H1 (cell line): ENCODE measurements at regions not wholly inside any gene's neighbourhood (a gene's known extent, or its start where the extent isn't known, plus 50 kb on each side); places are given as distances from the start of the nearest gene placed in this dataset.

Source experiments
- CHD2 ChIP-seq: IDR thresholded peaks from 2 replicates; pipeline ENCODE4 v1.6.1; 2012; ENCODE audit warnings: low read length, improper control_type of control experiment
- EP300 ChIP-seq, 2 experiments: IDR thresholded peaks; 1 replicate in 1 of 2; 2 replicates in 1 of 2; pipeline ENCODE4 v1.6.1; 2011 to 2012; ENCODE audit warnings: low read depth in 2 of 2, low read length in 2 of 2, mild to moderate bottlenecking in 2 of 2, borderline replicate concordance in 1 of 2, inconsistent platforms in 1 of 2, moderate library complexity in 1 of 2
- EZH2 ChIP-seq: fragments of 200-600 bp; sonication (generic); IDR thresholded peaks from 2 replicates; pipeline ENCODE4 v1.7.1; 2012; ENCODE audit warnings: low read depth, mild to moderate bottlenecking, moderate library complexity, low read length, inconsistent platforms; ENCODE audit not compliant: severe bottlenecking
- GTF2F1 ChIP-seq: IDR thresholded peaks from 2 replicates; pipeline ENCODE4 v1.6.1; 2012; ENCODE audit warnings: low read depth, low read length, improper control_type of control experiment, borderline replicate concordance
- JUND ChIP-seq: IDR thresholded peaks from 2 replicates; pipeline ENCODE4 v1.6.1; 2011; ENCODE audit warnings: mild to moderate bottlenecking, improper control_type of control experiment, low read length
- RAD21 ChIP-seq, 2 experiments: IDR thresholded peaks in 1 of 2; conservative IDR thresholded peaks in 1 of 2; 2 replicates each; pipeline ENCODE4 v1.6.1; 2011; ENCODE audit warnings: low read depth in 2 of 2, low read length in 2 of 2, improper control_type of control experiment in 1 of 2, inconsistent platforms in 1 of 2, mild to moderate bottlenecking in 1 of 2, moderate library complexity in 1 of 2
- SIX5 ChIP-seq: IDR thresholded peaks from 2 replicates; pipeline ENCODE4 v1.6.1; 2011; ENCODE audit warnings: mild to moderate bottlenecking, low read depth, low read length
- TF ChIP-seq, protein P1 (sequence below): fragments of 300-600 bp; sonication (generic); IDR thresholded peaks from 2 replicates; pipeline ENCODE4 v1.7.1; 2012; ENCODE audit warnings: low read length, moderate library complexity, mild to moderate bottlenecking, inconsistent platforms; ENCODE audit not compliant: insufficient replicate concordance

DNA sequence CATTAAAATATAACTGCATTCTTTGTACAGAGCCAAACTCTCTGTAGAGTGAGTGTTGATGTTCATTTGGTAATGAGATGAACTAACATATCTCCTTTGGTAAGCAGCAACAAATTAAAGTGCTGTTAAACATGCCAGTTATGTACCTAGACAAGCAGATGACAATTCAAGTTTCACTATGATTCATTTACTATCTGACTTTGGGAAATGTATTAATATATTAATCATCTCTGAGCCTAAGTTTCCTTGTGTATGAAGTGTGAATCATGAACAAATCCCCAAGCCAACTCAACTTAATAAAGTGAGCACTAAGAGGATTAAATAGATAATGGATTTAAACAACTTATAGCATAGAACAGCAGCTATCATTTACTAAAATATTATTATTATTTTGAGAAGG is 1044.2 kb downstream of the GLUD2 start (continued):
- TF ChIP-seq, protein P1, sequence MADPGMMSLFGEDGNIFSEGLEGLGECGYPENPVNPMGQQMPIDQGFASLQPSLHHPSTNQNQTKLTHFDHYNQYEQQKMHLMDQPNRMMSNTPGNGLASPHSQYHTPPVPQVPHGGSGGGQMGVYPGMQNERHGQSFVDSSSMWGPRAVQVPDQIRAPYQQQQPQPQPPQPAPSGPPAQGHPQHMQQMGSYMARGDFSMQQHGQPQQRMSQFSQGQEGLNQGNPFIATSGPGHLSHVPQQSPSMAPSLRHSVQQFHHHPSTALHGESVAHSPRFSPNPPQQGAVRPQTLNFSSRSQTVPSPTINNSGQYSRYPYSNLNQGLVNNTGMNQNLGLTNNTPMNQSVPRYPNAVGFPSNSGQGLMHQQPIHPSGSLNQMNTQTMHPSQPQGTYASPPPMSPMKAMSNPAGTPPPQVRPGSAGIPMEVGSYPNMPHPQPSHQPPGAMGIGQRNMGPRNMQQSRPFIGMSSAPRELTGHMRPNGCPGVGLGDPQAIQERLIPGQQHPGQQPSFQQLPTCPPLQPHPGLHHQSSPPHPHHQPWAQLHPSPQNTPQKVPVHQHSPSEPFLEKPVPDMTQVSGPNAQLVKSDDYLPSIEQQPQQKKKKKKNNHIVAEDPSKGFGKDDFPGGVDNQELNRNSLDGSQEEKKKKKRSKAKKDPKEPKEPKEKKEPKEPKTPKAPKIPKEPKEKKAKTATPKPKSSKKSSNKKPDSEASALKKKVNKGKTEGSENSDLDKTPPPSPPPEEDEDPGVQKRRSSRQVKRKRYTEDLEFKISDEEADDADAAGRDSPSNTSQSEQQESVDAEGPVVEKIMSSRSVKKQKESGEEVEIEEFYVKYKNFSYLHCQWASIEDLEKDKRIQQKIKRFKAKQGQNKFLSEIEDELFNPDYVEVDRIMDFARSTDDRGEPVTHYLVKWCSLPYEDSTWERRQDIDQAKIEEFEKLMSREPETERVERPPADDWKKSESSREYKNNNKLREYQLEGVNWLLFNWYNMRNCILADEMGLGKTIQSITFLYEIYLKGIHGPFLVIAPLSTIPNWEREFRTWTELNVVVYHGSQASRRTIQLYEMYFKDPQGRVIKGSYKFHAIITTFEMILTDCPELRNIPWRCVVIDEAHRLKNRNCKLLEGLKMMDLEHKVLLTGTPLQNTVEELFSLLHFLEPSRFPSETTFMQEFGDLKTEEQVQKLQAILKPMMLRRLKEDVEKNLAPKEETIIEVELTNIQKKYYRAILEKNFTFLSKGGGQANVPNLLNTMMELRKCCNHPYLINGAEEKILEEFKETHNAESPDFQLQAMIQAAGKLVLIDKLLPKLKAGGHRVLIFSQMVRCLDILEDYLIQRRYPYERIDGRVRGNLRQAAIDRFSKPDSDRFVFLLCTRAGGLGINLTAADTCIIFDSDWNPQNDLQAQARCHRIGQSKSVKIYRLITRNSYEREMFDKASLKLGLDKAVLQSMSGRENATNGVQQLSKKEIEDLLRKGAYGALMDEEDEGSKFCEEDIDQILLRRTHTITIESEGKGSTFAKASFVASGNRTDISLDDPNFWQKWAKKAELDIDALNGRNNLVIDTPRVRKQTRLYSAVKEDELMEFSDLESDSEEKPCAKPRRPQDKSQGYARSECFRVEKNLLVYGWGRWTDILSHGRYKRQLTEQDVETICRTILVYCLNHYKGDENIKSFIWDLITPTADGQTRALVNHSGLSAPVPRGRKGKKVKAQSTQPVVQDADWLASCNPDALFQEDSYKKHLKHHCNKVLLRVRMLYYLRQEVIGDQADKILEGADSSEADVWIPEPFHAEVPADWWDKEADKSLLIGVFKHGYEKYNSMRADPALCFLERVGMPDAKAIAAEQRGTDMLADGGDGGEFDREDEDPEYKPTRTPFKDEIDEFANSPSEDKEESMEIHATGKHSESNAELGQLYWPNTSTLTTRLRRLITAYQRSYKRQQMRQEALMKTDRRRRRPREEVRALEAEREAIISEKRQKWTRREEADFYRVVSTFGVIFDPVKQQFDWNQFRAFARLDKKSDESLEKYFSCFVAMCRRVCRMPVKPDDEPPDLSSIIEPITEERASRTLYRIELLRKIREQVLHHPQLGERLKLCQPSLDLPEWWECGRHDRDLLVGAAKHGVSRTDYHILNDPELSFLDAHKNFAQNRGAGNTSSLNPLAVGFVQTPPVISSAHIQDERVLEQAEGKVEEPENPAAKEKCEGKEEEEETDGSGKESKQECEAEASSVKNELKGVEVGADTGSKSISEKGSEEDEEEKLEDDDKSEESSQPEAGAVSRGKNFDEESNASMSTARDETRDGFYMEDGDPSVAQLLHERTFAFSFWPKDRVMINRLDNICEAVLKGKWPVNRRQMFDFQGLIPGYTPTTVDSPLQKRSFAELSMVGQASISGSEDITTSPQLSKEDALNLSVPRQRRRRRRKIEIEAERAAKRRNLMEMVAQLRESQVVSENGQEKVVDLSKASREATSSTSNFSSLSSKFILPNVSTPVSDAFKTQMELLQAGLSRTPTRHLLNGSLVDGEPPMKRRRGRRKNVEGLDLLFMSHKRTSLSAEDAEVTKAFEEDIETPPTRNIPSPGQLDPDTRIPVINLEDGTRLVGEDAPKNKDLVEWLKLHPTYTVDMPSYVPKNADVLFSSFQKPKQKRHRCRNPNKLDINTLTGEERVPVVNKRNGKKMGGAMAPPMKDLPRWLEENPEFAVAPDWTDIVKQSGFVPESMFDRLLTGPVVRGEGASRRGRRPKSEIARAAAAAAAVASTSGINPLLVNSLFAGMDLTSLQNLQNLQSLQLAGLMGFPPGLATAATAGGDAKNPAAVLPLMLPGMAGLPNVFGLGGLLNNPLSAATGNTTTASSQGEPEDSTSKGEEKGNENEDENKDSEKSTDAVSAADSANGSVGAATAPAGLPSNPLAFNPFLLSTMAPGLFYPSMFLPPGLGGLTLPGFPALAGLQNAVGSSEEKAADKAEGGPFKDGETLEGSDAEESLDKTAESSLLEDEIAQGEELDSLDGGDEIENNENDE = no peak
- no peak for TF ChIP-seq JUND
- TF ChIP-seq CHD2 = no peak
- no peak for TF ChIP-seq RAD21 (IDR thresholded peaks at IDR 0.05 in 1 of 2, conservative IDR thresholded peaks at IDR 0.05 in 1 of 2; ENCODE audit: low read depth in 2 of 2, low read length in 2 of 2)
- no peak for TF ChIP-seq SIX5
- TF ChIP-seq EZH2 = no peak
- no peak for TF ChIP-seq EP300 (IDR thresholded peaks at IDR 0.05; ENCODE audit: borderline replicate concordance in 1 of 2, low read depth in 2 of 2, low read length in 2 of 2)
- no peak for TF ChIP-seq GTF2F1
- TF ChIP-seq, all 59 proteins: peak for 0
